ENCODE measurements at regions not wholly inside any gene's neighbourhood (a gene's known extent, or its start where the extent isn't known, plus 50 kb on each side); places are given as distances from the start of the nearest gene placed in this dataset.

GRCh38 chr15:36373550-36373949 is 205.9 kb upstream of the CDIN1 start:
- no peak for TF ChIP-seq ZFX (IDR thresholded peaks at IDR 0.05)
- TF ChIP-seq, protein P1, sequence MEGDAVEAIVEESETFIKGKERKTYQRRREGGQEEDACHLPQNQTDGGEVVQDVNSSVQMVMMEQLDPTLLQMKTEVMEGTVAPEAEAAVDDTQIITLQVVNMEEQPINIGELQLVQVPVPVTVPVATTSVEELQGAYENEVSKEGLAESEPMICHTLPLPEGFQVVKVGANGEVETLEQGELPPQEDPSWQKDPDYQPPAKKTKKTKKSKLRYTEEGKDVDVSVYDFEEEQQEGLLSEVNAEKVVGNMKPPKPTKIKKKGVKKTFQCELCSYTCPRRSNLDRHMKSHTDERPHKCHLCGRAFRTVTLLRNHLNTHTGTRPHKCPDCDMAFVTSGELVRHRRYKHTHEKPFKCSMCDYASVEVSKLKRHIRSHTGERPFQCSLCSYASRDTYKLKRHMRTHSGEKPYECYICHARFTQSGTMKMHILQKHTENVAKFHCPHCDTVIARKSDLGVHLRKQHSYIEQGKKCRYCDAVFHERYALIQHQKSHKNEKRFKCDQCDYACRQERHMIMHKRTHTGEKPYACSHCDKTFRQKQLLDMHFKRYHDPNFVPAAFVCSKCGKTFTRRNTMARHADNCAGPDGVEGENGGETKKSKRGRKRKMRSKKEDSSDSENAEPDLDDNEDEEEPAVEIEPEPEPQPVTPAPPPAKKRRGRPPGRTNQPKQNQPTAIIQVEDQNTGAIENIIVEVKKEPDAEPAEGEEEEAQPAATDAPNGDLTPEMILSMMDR (conservative IDR thresholded peaks at IDR 0.05) = no peak
- no peak overlapping the region for H3K27ac ChIP-seq

DNA sequence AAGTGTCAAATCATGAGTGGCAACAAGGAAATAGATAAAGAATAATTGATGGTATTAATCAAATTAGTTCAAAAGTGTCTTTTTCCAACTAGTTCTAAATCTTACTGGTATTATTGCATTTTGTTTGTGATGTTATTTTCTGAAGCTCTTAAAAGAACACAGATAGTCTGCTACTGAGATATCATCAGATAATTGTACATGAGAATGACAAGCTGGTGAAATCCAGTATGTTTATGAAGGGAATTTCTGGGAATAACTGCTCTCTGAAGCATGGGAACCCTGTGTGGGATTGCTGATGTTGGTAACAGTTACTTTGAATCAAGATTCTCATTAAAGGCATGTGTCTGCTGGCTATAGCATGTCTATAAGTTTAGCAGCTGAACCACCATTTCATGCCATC is 190.3 kb upstream of the CDIN1 start:
- no peak for TF ChIP-seq ZFX (IDR thresholded peaks at IDR 0.05)
- TF ChIP-seq, protein P1 (conservative IDR thresholded peaks at IDR 0.05) = no peak
- no peak overlapping the region for H3K27ac ChIP-seq

GRCh38 chr15:36390491-36390890 is 188.9 kb upstream of the CDIN1 start:
- TF ChIP-seq, protein P1 (conservative IDR thresholded peaks at IDR 0.05) = no peak
- no peak for TF ChIP-seq ZFX (IDR thresholded peaks at IDR 0.05)
- H3K27ac ChIP-seq = no peak overlapping the region

- H3K27ac ChIP-seq = no peak overlapping the region
- TF ChIP-seq, protein P1 (conservative IDR thresholded peaks at IDR 0.05) = no peak
- TF ChIP-seq ZFX (IDR thresholded peaks at IDR 0.05) = no peak
These were observed 186.7 kb upstream of the CDIN1 start for GRCh38 chr15:36392676-36393266.

DNA sequence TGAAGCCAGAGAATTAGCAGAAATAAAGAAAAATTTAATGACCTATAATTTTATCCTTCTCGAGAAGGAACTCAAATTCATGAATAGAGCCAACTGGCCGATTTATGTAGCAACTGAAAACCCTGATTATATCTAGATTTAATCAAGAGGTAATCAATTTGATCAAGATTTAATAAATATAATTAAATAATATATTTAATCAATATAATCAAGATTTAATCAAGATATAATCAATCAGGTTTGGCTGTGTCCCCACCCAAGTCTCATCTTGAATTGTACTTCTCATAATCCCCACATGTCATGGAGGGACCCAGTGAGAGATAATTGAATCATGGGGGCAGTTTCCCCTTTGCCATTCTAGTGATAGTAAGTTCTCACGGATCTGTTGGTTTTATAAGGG is 181.2 kb upstream of the CDIN1 start:
- TF ChIP-seq, protein P1 (conservative IDR thresholded peaks at IDR 0.05) = no peak
- TF ChIP-seq ZFX (IDR thresholded peaks at IDR 0.05) = no peak
- H3K27ac ChIP-seq = no peak overlapping the region

GRCh38 chr15:36399276-36399675 is 180.2 kb upstream of the CDIN1 start:
- no peak overlapping the region for H3K27ac ChIP-seq
- no peak for TF ChIP-seq ZFX (IDR thresholded peaks at IDR 0.05)
- TF ChIP-seq, protein P1 (conservative IDR thresholded peaks at IDR 0.05) = no peak

GRCh38 chr15:36400936-36401585 is 178.4 kb upstream of the CDIN1 start:
- TF ChIP-seq, protein P1 (conservative IDR thresholded peaks at IDR 0.05) = no peak
- no peak for TF ChIP-seq ZFX (IDR thresholded peaks at IDR 0.05)
- no peak overlapping the region for H3K27ac ChIP-seq

Data from C4-2B (cell line).